ENCODE measurements at regions not wholly inside any gene's neighbourhood (a gene's known extent, or its start where the extent isn't known, plus 50 kb on each side); places are given as distances from the start of the nearest gene placed in this dataset.

DNA sequence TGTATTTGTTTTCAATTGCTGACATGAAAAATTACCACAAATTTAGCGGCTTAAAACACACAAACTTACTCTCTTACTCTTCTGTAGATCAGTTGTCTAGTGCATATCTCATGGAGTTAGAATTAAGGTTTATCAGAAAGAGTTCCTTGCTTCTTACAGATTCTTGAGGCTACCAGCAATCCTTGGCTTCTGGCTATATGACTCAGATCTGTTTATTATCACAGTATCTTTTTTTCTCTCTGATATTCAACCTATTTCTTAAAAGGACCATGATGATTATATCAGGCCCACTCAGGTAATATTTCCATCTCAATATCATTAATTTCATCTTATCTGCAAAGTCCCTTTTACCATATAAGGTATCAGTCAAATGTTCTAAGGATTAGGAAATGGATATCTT, 263.5 kb upstream of the BCHE start:
- TF ChIP-seq, protein P1, sequence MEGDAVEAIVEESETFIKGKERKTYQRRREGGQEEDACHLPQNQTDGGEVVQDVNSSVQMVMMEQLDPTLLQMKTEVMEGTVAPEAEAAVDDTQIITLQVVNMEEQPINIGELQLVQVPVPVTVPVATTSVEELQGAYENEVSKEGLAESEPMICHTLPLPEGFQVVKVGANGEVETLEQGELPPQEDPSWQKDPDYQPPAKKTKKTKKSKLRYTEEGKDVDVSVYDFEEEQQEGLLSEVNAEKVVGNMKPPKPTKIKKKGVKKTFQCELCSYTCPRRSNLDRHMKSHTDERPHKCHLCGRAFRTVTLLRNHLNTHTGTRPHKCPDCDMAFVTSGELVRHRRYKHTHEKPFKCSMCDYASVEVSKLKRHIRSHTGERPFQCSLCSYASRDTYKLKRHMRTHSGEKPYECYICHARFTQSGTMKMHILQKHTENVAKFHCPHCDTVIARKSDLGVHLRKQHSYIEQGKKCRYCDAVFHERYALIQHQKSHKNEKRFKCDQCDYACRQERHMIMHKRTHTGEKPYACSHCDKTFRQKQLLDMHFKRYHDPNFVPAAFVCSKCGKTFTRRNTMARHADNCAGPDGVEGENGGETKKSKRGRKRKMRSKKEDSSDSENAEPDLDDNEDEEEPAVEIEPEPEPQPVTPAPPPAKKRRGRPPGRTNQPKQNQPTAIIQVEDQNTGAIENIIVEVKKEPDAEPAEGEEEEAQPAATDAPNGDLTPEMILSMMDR (IDR thresholded peaks at IDR 0.05) = no peak
- TF ChIP-seq EZH2phosphoT487 (IDR thresholded peaks at IDR 0.05) (no peak), EZH2 (IDR thresholded peaks at IDR 0.05) (no peak)
